CD4-positive, alpha-beta T cell (primary cell): ENCODE measurements at regions not wholly inside any gene's neighbourhood (a gene's known extent, or its start where the extent isn't known, plus 50 kb on each side); places are given as distances from the start of the nearest gene placed in this dataset.

Experiments used
- ATAC-seq: fragments of 200-7000 bp; cut with Tn5 transposase; one replicate; pipeline ENCODE4 v1.10.0; 2022; ENCODE audit warnings: mild to moderate bottlenecking; ENCODE audit not compliant: poor library complexity
- CTCF ChIA-PET: fragments of 350-600 bp; sonication (Branson Sonifier 250); formaldehyde crosslinking; loops from one replicate; lab custom pipeline; 2021; ENCODE audit warnings: antibody characterized with exemption, inconsistent platforms; lab: Charles Lee
- POLR2A ChIA-PET: fragments of 350-600 bp; sonication (Branson Sonifier 250); formaldehyde crosslinking; loops from one replicate; lab custom pipeline; 2021; ENCODE audit warnings: antibody characterized with exemption, inconsistent platforms; lab: Charles Lee
- DNase-seq, 14 experiments: peaks; one replicate each; pipeline ENCODE4 v3.0.0-alpha.2; 2013 to 2020; ENCODE audit warnings: mixed read lengths in 2 of 14
- H3K27ac ChIP-seq, 2 donors: one replicate each; pipeline versions ENCODE4 v1.5.1 to v1.7.0; 2013; ENCODE audit warnings: low read length in 2 of 2, low read depth in 1 of 2, mild to moderate bottlenecking in 1 of 2
- H3K27me3 ChIP-seq, 2 experiments: 1 replicate in 1 of 2; 2 replicates in 1 of 2; pipeline versions ENCODE4 v1.6.1 to v1.7.0; 2013; ENCODE audit warnings: low read length in 2 of 2, control low read depth in 1 of 2, mild to moderate bottlenecking in 1 of 2, moderate library complexity in 1 of 2; ENCODE audit not compliant: insufficient read depth in 2 of 2, control insufficient read depth in 1 of 2
- H3K36me3 ChIP-seq: one replicate; pipeline ENCODE4 v1.6.1; 2013; ENCODE audit warnings: low read length, control low read depth; ENCODE audit not compliant: insufficient read depth
- H3K4me1 ChIP-seq: one replicate; pipeline ENCODE4 v1.6.1; 2013; ENCODE audit warnings: low read length, control low read depth; ENCODE audit not compliant: insufficient read depth
- H3K4me3 ChIP-seq: one replicate; pipeline ENCODE4 v1.5.1; 2013; ENCODE audit warnings: mild to moderate bottlenecking, low read length, moderate library complexity
- H3K9me3 ChIP-seq, 2 experiments: 1 replicate in 1 of 2; 2 replicates in 1 of 2; pipeline versions ENCODE4 v1.6.1 to v1.7.0; 2013; ENCODE audit warnings: low read length in 2 of 2, mild to moderate bottlenecking in 2 of 2, control low read depth in 1 of 2, moderate library complexity in 1 of 2; ENCODE audit not compliant: control insufficient read depth in 1 of 2, insufficient read depth in 1 of 2
- H3K27ac Mint-ChIP-seq: one replicate; pipeline ENCODE4 v1.8.0; 2020; ENCODE audit warnings: mixed read lengths
- H3K27me3 Mint-ChIP-seq: one replicate; pipeline ENCODE4 v1.8.0; 2021; ENCODE audit warnings: mixed read lengths
- H3K36me3 Mint-ChIP-seq: one replicate; pipeline ENCODE4 v1.8.0; 2021; ENCODE audit warnings: low read depth, mixed read lengths
- H3K4me1 Mint-ChIP-seq: one replicate; pipeline ENCODE4 v1.8.0; 2021; ENCODE audit warnings: low read depth, mixed read lengths
- H3K4me3 Mint-ChIP-seq: one replicate; pipeline ENCODE4 v1.8.0; 2020; ENCODE audit warnings: mild to moderate bottlenecking, mixed read lengths
- H3K9me3 Mint-ChIP-seq: one replicate; pipeline ENCODE4 v1.8.0; 2020; ENCODE audit warnings: mixed read lengths
- intact Hi-C, 2 experiments: fragments of 100-400 bp; cut with DNase I in 1 of 2; cut with micrococcal nuclease in 1 of 2; formaldehyde crosslinking; loops; one replicate each; pipeline versions ENCODE4 v1.15.1 to v1.9.0; 2023 to 2025; cut with DNase I, micrococcal nuclease
- TF ChIP-seq, protein P1 (sequence below): fragments of 200-600 bp; IDR thresholded peaks from one replicate; pipeline ENCODE4 v1.8.0; 2022; ENCODE audit warnings: antibody characterized with exemption, mild to moderate bottlenecking

DNA sequence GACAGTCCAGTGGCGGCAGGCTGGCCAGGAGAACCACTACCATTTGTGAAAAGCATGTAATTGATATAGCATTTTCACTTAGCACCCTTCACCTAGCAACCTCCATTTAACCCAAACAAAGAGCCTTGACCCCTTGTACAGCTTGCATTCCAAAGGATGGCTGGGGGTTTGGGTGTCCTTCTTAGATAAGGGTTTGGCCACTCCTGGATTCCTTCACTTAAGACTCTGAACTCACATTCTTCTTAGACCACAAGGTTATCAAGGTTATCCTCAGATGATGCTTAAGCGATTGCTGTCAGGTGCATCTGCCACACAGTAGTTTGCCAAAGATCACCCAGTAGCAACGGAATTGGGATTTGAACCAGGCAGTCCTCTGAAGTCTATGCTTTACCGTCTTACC, 102.8 kb downstream of the ZNF664 start:
- TF ChIP-seq, protein P1, sequence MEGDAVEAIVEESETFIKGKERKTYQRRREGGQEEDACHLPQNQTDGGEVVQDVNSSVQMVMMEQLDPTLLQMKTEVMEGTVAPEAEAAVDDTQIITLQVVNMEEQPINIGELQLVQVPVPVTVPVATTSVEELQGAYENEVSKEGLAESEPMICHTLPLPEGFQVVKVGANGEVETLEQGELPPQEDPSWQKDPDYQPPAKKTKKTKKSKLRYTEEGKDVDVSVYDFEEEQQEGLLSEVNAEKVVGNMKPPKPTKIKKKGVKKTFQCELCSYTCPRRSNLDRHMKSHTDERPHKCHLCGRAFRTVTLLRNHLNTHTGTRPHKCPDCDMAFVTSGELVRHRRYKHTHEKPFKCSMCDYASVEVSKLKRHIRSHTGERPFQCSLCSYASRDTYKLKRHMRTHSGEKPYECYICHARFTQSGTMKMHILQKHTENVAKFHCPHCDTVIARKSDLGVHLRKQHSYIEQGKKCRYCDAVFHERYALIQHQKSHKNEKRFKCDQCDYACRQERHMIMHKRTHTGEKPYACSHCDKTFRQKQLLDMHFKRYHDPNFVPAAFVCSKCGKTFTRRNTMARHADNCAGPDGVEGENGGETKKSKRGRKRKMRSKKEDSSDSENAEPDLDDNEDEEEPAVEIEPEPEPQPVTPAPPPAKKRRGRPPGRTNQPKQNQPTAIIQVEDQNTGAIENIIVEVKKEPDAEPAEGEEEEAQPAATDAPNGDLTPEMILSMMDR = no peak
- ATAC-seq (no peak), DNase-seq (no peak)
- intact Hi-C loops = no loop called here
- H3K27ac ChIP-seq = no peak overlapping the region
- no peaks in the 10 kb centered on the region for H3K4me1 ChIP-seq
- no peaks in the 10 kb centered on the region for H3K27me3 ChIP-seq
- H3K9me3 Mint-ChIP-seq = no peaks in the 10 kb centered on the region
- no peak overlapping the region for H3K4me3 Mint-ChIP-seq
- no peaks in the 10 kb centered on the region for H3K27me3 Mint-ChIP-seq
- no peak overlapping the region for H3K4me3 ChIP-seq
- ChIA-PET CTCF (no interaction called here), POLR2A (no interaction called here)
- H3K4me1 Mint-ChIP-seq = no peaks in the 10 kb centered on the region
- H3K9me3 ChIP-seq = no peaks in the 10 kb centered on the region
- no peaks in the 10 kb centered on the region for H3K36me3 Mint-ChIP-seq
- no peak overlapping the region for H3K27ac Mint-ChIP-seq
- no peaks in the 10 kb centered on the region for H3K36me3 ChIP-seq

DNA sequence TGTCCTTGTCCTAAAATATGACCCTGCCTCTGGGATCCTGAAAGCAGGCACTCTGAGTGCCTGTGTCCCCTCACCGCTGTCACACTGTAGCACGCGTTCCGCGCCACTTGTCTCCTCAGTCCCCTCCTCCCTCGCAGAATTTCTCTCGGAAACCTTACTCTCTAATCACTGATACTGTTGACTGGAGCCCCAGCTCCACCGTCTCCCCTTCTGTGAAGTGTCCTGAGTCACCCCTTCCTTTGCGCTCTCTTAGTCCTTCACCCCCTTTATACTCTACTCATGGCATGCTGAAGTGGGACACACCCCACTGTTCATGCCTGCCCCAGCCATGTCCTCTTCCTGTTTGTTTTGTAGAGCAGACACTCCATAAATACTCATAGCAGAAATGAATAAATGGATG, 104.7 kb downstream of the ZNF664 start:
- DNase-seq = no peak
- Histone ChIP-seq H3K36me3 (no peaks in the 10 kb centered on the region), H3K9me3 (no peaks in the 10 kb centered on the region), H3K27me3 (no peaks in the 10 kb centered on the region), H3K27ac (no peak overlapping the region), H3K4me1 (no peaks in the 10 kb centered on the region), H3K4me3 (no peak overlapping the region)
- Mint-ChIP-seq H3K27me3 (no peaks in the 10 kb centered on the region), H3K27ac (no peak overlapping the region), H3K4me1 (no peaks in the 10 kb centered on the region), H3K4me3 (no peak overlapping the region), H3K9me3 (no peaks in the 10 kb centered on the region), H3K36me3 (no peaks in the 10 kb centered on the region)
- no peak for ATAC-seq
- TF ChIP-seq, protein P1 = no peak
- ChIA-PET POLR2A (no interaction called here), CTCF (no interaction called here)
- intact Hi-C loops = no loop called here

DNA sequence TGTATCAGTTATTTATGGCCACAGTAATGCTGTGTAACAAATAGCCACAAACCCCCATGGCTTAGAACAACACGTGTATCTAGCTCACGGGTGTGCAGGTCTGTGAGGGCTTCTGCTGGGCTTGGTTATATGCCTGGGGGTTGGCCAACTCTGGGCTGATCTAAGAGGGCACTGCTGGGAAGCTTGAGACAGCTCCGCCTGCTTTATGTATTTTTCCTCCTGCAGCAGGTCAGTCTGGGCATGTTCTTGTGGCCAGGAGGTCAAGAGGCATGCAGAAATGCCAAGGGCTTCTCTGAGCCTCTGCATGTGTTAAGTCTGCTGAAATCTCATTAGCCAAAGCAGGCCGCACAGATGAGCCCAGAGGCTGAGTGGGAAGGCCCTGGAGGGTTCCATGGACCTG, 105.8 kb downstream of the ZNF664 start:
- no peaks in the 10 kb centered on the region for H3K27me3 ChIP-seq
- Mint-ChIP-seq H3K4me1 (no peaks in the 10 kb centered on the region), H3K27ac (no peak overlapping the region), H3K4me3 (no peak overlapping the region), H3K27me3 (no peaks in the 10 kb centered on the region), H3K9me3 (no peaks in the 10 kb centered on the region), H3K36me3 (no peaks in the 10 kb centered on the region)
- H3K4me3 ChIP-seq = no peak overlapping the region
- intact Hi-C loops = no loop called here
- H3K36me3 ChIP-seq = no peaks in the 10 kb centered on the region
- ChIA-PET CTCF (no interaction called here), POLR2A (no interaction called here)
- H3K27ac ChIP-seq = no peak overlapping the region
- no peaks in the 10 kb centered on the region for H3K4me1 ChIP-seq
- DNase-seq = no peak
- H3K9me3 ChIP-seq = no peaks in the 10 kb centered on the region
- TF ChIP-seq, protein P1 = no peak
- ATAC-seq = no peak
